ENCODE measurements at regions not wholly inside any gene's neighbourhood (a gene's known extent, or its start where the extent isn't known, plus 50 kb on each side); places are given as distances from the start of the nearest gene placed in this dataset.

GRCh38 chr9:129504404-129504803, 116.5 kb downstream of the C9orf50 start:
- no peak for DNase-seq

DNA sequence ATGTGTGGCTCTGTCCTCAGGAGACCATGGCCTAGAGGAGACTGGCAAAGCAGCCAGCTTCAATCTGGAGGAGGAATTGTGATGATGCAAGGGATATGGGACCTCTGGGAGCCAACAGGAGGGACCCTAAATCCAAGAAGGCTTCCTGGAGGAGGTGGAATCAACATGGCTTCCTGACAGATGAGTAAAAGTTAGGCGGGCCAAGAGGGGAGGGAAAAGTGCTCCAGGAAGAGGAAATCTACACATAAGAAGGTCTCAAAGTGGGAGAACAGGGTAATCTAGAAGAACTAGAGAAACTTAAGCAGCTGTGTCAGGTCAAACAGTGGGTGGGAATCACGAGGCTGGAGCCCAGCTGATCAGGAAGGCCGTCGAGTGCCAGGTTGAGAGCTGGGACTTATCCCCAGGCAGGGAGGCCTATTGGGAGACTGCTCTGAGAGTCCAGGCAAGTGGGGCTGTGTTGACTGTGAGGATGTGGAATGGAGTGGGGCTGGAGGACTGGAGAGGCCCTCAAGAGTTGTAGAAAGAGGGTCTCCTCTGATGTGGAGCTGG, 119.1 kb downstream of the C9orf50 start:
- DNase-seq = no peak

- DNase-seq = no peak
Measured at GRCh38 chr9:129500863-129501770, 119.8 kb downstream of the C9orf50 start.

DNA sequence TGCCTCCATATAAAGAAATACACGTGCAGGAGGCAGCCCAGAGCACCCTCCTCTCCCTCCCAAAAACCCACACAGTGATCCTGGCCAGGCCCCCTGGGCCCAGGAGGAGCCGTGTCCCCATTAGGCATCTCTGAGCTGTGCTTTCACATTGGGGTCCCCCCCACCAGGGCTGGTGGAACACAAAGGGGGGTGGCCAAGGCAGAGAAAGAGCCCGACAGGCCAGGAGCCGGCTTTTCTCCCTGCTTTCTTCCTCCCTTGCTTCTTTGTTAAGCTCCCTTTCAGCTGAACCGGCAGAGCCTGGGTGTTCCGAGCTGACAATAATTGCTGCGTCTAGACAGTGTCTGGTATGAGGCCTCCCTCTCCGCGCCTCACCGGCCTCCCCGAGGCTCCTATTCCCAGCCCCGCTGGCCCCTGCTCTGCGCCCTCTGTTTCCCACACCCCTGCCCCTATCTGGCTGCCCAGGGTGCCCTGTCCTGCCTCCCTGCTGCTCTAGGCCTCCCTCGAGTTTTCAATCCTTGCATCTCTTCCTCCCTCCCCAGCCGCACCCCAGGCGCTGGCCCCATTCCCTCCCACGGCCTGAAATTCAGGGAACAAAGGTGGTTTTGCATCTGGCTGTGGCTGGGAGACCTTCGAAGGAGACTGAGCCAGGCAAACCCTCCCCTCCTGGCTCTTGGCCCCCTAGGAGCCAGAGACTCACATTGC, 120.6 kb downstream of the C9orf50 start:
- no peak for DNase-seq

DNA sequence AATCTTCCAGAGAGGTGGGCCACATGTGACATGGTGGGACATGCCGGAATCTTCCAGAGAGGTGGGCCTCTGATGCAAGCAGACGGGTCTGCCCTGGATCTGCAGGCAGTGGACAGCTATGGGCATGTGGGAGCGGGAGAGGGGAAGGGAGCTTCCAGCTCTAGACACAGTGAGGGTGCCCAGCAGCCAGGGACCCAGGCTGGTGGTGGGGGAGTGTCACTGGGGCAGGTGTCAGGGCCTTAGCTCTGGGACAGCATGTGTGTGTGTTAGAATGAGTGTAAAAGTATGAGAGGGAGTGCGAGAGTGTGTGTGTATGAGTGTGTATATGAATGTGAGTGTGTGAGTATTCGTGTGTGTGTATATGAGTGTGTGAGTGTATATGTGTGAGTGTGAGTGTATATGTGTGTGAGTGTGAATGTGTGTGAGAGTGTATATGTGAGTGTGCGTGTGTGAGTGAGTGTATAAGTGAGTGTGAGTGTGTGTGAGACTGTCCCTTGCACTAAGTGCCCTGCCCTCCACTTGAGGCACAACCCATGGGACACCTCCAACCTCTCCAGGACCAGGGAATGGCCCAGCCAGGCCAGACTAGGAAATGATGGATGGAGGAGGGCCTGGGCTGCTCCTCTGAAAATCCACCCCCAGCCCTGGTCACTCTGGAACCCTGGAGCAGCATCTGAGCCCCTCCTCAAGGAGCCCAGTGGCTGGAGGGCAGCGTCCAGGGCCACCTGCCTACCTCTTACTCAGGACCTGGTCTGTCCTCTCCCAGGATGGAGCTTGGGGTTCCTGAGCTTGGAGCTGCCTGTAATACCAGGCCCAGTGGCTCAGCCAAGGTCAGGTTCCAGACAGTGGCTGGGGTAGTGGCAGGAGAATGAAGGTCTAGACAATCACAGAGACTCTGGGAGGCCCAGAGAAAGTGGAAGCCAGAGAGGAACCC, 122.2 kb downstream of the C9orf50 start:
- DNase-seq = no peak

DNA sequence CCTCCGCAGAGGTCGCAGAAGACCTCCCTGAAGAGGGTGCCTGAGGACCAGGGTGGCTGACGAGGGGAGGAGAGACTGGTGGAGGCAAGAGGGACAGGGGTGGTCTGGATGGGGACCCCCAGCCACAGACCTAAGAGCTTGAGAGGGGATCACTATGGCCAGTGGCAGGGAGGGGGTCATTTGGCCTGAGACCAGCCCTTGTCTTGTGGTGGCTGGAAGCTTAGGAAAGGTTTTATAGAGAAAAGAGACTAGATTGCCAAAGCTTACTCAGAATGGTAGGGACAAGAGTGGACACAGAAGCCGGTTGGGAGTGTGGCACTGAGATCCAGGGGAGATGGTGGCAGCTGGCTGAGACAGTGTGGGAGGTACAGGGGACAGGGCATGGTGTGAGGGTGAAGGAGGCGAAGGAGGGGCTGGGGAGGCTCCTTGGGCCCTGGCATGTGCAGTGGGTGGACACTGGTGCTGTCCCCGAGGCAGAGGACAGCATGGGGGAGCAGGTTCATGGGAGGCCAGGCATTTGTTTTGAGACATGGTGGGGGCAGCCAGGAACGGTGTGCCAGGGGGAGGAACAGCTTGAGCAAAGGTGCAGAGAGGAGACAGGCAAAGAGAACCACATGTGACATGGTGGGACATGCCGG, 123.0 kb downstream of the C9orf50 start:
- no peak for DNase-seq

- DNase-seq = no peak
Measured at GRCh38 chr9:129497005-129497812, 123.7 kb downstream of the C9orf50 start.

DNA sequence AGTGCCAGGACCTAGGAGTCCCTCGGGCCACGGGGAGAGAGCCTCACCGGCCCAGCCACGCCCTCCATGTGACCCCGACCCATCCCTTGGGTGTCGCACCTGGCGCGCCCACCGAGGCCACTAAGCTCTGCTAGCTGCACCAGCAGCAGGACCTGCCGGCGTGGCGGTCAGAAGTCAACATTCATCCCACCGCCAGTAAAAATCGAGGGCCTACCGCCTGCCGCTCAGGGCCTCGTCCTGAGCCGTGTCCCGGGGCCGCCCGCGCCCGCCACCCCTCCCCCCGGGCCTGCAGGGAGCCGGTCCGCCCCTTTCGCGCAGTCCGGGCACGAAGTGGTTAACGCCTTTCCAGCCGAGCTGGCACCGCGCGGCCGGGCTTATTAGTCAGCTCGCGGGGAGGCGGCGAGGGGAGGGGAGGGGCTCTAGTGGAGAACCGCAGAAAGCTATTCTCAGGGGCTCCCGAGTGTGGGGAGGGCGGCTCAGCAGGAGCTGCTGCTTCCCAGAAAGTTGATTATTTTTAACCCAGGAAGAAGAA, 124.4 kb downstream of the C9orf50 start:
- peak; percentile 82 for DNase-seq

DNA sequence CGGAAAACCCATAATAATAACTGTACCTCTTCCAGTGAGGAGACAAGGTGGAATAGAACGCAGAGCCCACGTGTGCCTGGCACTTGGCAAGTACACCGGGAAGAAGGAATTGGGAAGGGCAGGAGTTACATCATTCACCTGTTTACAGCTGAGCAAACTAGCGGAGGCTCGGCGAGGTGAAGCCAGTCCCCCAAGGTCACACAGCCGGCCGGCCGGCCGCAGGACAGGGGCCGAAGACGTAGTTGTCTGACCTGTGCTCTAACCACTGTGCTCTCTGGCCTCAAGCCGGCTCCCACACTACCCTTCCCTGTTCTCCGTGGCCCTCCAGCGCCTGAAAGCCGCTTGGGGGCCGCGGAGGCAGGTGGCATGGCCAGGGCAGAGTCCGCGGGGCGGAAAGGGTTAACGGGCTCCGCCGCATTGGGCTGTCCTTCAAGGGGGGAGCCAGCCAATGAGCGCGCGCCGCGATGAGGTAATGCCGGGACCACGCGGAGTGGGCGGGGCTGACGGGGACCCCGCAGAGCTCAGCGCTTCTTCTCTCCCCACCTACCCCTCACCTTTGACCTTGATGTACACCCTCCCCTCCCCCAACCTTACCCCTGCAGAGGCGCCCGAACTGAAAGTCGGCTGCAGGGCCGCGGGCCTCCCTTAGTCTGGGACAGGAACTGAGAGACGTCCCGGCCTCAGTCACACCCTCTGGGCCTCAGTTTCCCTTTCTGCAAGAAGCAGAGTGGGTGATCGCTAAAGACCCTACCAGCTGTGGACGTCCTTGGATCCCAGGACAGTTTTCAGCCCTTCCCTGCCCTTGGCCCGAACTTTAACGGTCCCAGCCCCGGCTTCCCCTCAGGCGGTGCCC, 125.1 kb downstream of the C9orf50 start:
- peak; percentile 90 for DNase-seq

GRCh38 chr9:129494113-129494789, 126.7 kb downstream of the C9orf50 start:
- DNase-seq = no peak

DNA sequence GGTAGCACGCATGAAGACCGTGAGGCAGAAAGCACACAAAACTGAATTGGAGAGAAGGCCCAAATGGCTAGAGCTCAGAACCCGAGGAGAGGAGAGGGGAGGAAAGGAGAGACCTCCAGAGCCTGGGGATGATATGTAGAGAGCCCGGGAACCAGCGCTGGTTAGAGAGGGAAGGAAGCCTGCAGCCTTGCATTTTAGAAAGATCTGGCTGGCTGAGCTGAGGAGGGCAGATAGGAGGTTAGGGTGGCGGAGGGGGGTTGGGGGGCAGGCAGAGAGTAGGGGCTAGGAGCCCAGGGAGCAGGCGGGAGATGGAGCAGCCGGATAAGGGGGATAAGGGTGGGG, 127.2 kb downstream of the C9orf50 start:
- DNase-seq = no peak

GRCh38 chr9:129493002-129493705, 127.7 kb downstream of the C9orf50 start:
- DNase-seq = no peak

DNA sequence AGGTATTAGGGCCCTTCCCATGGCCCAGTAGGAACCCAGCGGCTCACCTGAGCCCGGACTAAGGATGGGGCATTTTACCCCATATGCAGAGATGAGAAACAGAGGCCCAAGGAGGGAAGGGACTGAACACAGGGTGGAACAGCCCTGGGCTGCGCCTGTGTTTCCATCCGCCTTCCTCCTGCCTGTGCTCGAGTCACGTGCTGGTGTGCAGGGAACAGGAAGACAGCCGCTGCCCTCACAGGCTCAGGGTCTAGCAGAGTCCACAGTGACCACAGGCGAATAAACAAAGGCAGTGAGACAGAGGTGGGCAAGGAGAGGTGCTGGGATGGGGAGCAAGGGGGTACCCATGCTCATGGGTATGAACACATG, 129.4 kb downstream of the C9orf50 start:
- peak; percentile 53 for DNase-seq

GRCh38 chr9:129490583-129491486, 130.1 kb downstream of the C9orf50 start:
- DNase-seq = no peak

- peak; percentile 78 for DNase-seq
Measured at GRCh38 chr9:129489838-129490582, 130.9 kb downstream of the C9orf50 start.

DNA sequence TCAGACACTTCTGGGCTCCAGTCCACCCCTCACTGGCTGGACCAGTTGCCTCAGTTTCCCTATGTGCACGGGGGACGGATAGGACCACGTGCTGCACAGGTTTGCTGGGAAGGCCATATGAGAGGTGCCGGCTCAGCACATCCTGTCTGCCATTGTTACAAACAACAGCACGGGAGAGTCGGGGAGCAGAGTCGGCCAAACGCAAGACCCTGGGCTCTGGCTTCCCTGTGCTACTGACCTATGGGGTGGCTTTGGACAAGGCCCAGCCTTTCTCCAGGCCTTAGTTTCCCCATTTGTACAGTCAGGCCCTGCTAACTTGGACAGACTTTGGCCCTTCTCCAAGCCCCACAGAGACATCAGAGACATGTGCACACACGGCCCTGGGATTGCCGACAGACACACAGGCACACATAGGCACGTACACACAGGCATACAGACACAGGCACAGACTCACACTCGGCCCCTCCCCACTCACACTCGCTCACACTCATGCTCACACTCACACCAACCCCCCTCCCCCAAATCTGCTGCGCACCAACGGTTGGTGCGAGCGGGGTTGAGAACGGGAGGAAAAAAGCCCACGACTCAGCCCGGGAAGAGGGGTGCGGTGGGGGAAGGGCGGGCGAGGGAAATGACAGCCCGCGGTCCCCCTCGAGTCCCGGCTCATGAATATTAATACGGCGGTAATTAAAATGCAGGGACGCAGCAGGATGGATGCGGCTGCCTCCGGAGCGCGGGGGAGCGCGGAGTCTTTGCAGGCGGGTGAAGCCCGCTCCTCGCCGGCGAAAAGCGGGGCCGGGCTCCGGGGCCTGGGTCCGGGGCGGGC, 133.0 kb downstream of the C9orf50 start:
- DNase-seq = peak; percentile 68

Measured in CD4-positive, alpha-beta T cell treated with Interleukin-15 for 1 hour (primary cell).